ENCODE measurements at regions not wholly inside any gene's neighbourhood (a gene's known extent, or its start where the extent isn't known, plus 50 kb on each side); places are given as distances from the start of the nearest gene placed in this dataset.

DNA sequence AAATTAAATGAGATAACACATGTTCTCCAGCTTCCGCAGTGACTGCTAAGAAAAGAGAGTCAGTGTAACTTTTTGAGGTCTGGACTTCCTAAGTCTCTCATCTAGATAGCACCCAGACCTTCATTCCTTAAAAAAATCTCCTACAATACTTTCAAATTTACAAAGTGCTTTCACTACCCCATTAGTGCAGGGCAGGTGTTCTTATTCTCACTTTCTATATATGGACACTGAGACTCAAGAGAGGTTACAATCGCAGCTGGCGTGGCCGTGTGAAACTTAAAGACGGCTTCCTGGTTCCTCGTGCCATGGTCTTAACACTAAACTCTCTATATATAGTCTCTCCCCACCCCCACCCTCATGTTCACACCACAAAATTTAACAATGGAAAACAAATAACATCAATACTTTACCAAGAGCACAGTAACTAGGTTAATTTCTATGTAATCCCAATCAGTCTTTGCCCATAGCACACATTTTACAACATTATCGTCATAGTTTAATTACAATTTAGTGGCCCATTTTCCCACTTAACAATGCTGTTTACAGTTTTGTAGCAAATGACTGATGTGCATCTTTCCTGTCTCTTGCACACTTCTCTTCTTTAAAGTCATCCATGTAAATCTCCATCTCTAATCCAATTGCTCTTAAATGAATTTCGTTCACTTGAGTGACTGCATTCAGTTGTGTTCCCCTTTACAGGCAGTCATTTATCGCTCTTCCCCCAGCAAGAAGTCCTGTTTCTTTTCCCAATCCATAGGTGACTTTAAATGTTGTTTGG is 78.8 kb upstream of the ARID1B start:
- intact Hi-C loops (cut with DNase I) = no loop called here
- H3K4me1 ChIP-seq = no peaks in the 10 kb centered on the region
- H3K27me3 ChIP-seq = no peaks in the 10 kb centered on the region
- no peaks in the 10 kb centered on the region for H3K36me3 ChIP-seq
- no peak overlapping the region for H3K4me3 ChIP-seq
- H3K9me3 ChIP-seq = no peaks in the 10 kb centered on the region
- H3K27ac ChIP-seq = no peak overlapping the region
- TF ChIP-seq, protein P1, sequence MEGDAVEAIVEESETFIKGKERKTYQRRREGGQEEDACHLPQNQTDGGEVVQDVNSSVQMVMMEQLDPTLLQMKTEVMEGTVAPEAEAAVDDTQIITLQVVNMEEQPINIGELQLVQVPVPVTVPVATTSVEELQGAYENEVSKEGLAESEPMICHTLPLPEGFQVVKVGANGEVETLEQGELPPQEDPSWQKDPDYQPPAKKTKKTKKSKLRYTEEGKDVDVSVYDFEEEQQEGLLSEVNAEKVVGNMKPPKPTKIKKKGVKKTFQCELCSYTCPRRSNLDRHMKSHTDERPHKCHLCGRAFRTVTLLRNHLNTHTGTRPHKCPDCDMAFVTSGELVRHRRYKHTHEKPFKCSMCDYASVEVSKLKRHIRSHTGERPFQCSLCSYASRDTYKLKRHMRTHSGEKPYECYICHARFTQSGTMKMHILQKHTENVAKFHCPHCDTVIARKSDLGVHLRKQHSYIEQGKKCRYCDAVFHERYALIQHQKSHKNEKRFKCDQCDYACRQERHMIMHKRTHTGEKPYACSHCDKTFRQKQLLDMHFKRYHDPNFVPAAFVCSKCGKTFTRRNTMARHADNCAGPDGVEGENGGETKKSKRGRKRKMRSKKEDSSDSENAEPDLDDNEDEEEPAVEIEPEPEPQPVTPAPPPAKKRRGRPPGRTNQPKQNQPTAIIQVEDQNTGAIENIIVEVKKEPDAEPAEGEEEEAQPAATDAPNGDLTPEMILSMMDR (IDR thresholded peaks at IDR 0.05) = no peak
- no peak for DNase-seq (ENCODE audit: low spot score in 2 of 2)

DNA sequence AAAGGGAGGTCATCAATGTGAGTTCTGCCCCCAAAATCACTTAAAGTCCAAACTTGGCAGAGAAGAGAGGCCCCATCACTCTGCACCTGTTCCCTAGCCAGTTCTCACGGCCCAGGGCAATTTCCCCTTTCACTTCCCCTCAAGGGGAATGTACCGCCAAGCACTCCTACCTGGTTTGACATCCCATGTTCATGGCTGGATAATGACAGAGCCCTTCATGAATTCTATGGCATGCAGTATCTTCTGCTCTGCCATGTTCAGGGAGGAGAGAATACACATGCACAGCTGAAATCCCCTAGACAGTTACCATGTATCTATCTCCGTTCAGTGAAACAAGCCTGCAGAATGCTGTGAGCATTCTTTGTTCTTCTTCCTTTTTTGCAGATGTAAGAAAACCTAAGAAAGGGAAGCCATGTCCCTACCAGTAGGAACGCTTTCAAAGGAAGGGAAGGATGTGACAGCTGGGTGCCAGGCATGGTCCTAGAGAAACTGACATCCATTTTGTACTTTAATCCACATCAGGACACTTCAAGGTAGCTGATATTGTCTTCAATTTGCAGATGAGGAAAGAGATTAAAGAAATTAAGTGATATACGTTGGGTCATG is 79.8 kb upstream of the ARID1B start:
- TF ChIP-seq, protein P1 (IDR thresholded peaks at IDR 0.05) = no peak
- H3K9me3 ChIP-seq = no peaks in the 10 kb centered on the region
- no peaks in the 10 kb centered on the region for H3K4me1 ChIP-seq
- H3K27me3 ChIP-seq = no peaks in the 10 kb centered on the region
- intact Hi-C loops (cut with DNase I) = no loop called here
- no peak overlapping the region for H3K4me3 ChIP-seq
- DNase-seq (ENCODE audit: low spot score in 2 of 2) = no peak
- no peak overlapping the region for H3K27ac ChIP-seq
- H3K36me3 ChIP-seq = no peaks in the 10 kb centered on the region

DNA sequence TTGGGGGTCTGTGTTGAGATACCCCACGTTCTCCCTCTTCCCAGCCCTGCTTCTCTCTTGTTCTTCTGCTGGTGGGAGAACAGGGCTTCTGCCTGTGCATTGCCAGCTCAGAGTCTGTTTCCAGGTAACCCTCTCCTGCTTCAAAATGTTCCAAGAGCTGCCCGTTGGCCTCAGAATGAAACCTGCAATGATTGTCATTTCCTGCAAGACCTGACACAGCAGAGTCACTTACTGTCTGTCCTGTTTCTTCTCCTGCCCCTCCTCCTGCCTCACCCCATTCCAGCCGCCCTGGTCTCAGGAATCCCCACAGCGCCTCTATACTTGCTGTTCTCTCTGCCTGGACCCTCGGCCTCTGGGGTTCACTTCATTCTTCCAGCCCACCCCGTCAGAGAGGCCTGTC is 81.4 kb upstream of the ARID1B start:
- intact Hi-C loops (cut with DNase I) = no loop called here

DNA sequence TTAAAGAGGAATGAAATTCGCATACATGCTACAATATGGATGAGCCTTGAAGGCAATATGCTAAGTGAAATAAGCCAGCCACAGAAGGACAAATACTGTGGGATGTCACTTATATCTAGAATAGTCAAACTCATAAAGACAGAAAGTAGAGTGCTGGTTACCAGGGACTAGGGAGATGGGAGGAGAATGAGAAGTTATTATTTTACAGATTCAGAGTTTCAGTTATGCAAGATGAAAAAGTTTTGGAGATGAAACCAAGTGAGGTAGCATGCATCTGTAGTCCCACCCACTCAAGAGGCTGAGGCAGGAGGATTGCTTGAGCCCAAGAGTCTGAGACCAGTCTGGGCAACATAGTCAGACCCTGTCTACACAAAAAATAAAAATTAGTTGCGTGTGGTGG is 82.5 kb upstream of the ARID1B start:
- Histone ChIP-seq H3K9me3 (no peaks in the 10 kb centered on the region), H3K36me3 (no peaks in the 10 kb centered on the region), H3K27me3 (no peaks in the 10 kb centered on the region), H3K4me1 (no peaks in the 10 kb centered on the region), H3K4me3 (no peak overlapping the region), H3K27ac (no peak overlapping the region)
- intact Hi-C loops (cut with DNase I) = no loop called here
- TF ChIP-seq, protein P1 (IDR thresholded peaks at IDR 0.05) = no peak
- no peak for DNase-seq (ENCODE audit: low spot score in 2 of 2)

More for the DNA sequence above, 81.4 kb upstream of the ARID1B start:
- no peak for DNase-seq (ENCODE audit: low spot score in 2 of 2)
- H3K4me1 ChIP-seq = no peaks in the 10 kb centered on the region
- no peaks in the 10 kb centered on the region for H3K36me3 ChIP-seq
- TF ChIP-seq, protein P1 (IDR thresholded peaks at IDR 0.05) = no peak
- no peaks in the 10 kb centered on the region for H3K27me3 ChIP-seq
- H3K27ac ChIP-seq = no peak overlapping the region
- H3K4me3 ChIP-seq = no peak overlapping the region
- no peaks in the 10 kb centered on the region for H3K9me3 ChIP-seq

DNA sequence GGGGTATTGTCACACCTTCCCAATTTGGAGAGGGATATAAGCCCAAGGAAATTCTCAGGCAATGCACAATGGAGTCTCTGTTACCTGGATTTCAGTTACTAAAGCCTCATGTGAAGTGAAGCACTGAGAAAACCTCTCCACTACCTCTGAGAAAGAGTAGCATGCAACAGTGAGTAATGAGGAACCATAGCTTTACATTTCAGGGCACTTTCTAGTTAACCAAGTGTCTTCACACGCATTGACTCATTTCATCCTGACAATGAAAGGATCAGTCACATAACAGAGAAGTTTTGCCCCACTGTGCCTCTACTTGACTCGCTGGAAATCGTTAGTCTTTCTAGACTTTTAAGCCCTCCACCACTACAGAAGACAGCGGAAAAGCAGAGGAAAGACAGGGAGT is 86.2 kb upstream of the ARID1B start:
- Histone ChIP-seq H3K4me3 (no peak overlapping the region), H3K4me1 (peaks cover 0 to 6% of the 10 kb centered on the region in 2 donors), H3K36me3 (no peaks in the 10 kb centered on the region), H3K27ac (no peak overlapping the region), H3K9me3 (no peaks in the 10 kb centered on the region), H3K27me3 (no peaks in the 10 kb centered on the region)
- intact Hi-C loops (cut with DNase I) = no loop called here
- DNase-seq (ENCODE audit: low spot score in 2 of 2) = no peak
- TF ChIP-seq, protein P1 (IDR thresholded peaks at IDR 0.05) = no peak

Measured in ascending aorta (tissue), 2 donors.